Activated T-cell treated with anti-CD3 and anti-CD28 coated beads, Interleukin-2, amount 50 U/mL, for 4 hours (primary cell): ENCODE measurements at regions not wholly inside any gene's neighbourhood (a gene's known extent, or its start where the extent isn't known, plus 50 kb on each side); places are given as distances from the start of the nearest gene placed in this dataset.

Experiments
- ATAC-seq, 2 donors: fragments of 200-7000 bp; cut with Tn5 transposase; one replicate each; pipeline ENCODE4 v1.10.0; 2021
- DNase-seq: peaks from one replicate; pipeline ENCODE4 v3.0.0-alpha.2; 2020
- H3K27me3 Mint-ChIP-seq: one replicate; pipeline ENCODE4 v1.8.0; 2021; ENCODE audit warnings: low read depth, mixed read lengths
- H3K36me3 Mint-ChIP-seq: one replicate; pipeline ENCODE4 v1.8.0; 2022; ENCODE audit warnings: mixed read lengths; ENCODE audit not compliant: insufficient read depth
- H3K4me1 Mint-ChIP-seq: one replicate; pipeline ENCODE4 v1.8.0; 2021; ENCODE audit warnings: low read depth, mixed read lengths
- H3K4me3 Mint-ChIP-seq: one replicate; pipeline ENCODE4 v1.8.0; 2021; ENCODE audit warnings: mild to moderate bottlenecking, moderate library complexity, mixed read lengths
- H3K9me3 Mint-ChIP-seq: one replicate; pipeline ENCODE4 v1.8.0; 2021; ENCODE audit warnings: mixed read lengths

DNA sequence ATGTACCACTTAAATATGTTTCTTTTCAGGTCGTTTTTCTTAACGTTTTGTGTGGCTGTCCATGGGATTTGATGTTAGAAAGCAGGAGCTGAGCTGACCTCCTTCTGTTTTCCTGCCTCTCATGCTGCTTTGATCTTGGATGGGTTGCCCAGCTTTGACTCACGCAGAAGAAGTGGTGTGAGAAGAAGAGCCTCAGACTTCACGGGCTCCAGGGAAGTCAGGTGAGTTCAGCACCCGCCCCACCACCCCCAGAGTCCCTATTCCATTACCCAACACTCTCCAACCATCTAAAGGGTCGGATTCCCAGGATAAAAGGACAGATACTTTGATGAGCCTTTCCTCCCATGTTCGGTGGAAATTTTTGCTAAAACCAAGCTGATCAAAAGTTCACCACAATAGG lies 373.4 kb downstream of the IRX2 start:
- no peak overlapping the region for H3K4me3 Mint-ChIP-seq
- H3K27me3 Mint-ChIP-seq = no peaks in the 10 kb centered on the region
- DNase-seq (no peak), ATAC-seq (no peak)
- H3K36me3 Mint-ChIP-seq = no peaks in the 10 kb centered on the region
- H3K9me3 Mint-ChIP-seq = peaks cover 4% of the 10 kb centered on the region
- no peaks in the 10 kb centered on the region for H3K4me1 Mint-ChIP-seq

DNA sequence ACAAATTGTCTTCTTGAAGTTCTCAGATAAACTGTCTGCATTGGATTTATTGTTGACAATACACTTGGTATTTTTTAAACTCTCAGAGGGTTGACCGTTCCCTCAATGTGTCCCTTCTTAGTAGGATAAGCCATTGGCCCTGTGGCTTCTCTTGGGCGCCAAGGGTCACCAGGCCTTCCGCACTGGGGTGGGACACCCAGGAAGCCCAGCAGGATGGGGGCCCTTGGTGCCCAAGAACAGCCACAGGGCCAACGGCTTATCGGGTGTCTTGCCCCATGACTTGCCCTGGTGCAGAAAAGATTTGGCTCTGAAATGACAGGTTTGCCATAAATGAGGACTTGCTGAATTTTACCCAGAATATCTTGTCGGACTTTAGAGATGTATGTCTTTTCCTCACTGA lies 375.0 kb downstream of the IRX2 start:
- DNase-seq = no peak
- ATAC-seq = no peak
- Mint-ChIP-seq H3K36me3 (no peaks in the 10 kb centered on the region), H3K4me1 (no peaks in the 10 kb centered on the region), H3K27me3 (no peaks in the 10 kb centered on the region), H3K4me3 (no peak overlapping the region), H3K9me3 (peaks cover 11% of the 10 kb centered on the region)

DNA sequence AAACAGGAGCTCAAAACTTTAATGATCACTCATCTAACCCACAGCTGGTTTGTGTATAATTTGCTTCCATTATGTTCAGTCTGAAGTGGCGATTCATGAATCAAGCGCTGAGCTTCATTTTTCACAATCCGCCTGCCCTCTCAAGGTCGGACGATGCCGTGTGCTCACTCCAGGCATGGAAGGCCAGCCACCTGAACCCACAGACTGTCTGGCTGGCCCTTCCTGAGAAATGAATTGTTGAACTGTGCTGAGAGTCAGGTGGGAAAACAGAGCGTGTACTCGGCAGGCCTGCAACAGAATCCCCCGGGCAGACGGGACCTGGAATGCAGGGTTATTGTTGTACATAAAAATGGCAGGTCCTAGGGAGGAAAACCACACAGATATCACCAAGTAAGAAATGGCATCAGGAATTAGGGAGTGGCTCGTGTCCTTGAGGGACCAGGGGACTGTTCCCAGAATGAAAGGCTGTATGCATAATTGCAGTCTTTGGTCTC lies 375.7 kb downstream of the IRX2 start:
- peaks cover 11% of the 10 kb centered on the region for H3K9me3 Mint-ChIP-seq

DNA sequence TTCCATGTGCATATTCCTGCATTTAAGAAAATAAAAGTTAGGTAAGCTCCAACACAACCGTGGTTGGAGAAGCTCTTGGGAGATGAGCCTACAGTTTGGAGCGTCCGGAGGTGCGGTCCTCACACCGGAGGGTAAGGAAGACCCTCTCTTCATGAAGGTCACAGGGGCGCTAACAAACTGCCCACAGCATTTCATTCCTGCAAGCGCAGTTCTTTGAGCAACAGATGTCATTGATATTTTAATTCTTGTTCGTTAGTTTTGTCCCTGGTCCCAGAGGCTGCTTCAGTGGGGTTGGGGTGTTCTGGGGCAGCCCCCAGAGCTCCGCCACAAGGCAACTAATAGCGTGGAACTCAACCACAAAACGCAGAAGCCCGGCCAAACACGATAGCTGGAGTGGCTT lies 376.2 kb downstream of the IRX2 start:
- no peaks in the 10 kb centered on the region for H3K4me1 Mint-ChIP-seq
- no peak for ATAC-seq
- no peak overlapping the region for H3K4me3 Mint-ChIP-seq
- DNase-seq = no peak
- peaks cover 11% of the 10 kb centered on the region for H3K9me3 Mint-ChIP-seq
- no peaks in the 10 kb centered on the region for H3K27me3 Mint-ChIP-seq
- H3K36me3 Mint-ChIP-seq = no peaks in the 10 kb centered on the region

More for the DNA sequence above, 375.7 kb downstream of the IRX2 start:
- DNase-seq (no peak), ATAC-seq (no peak)
- Mint-ChIP-seq H3K4me3 (no peak overlapping the region), H3K36me3 (no peaks in the 10 kb centered on the region), H3K27me3 (no peaks in the 10 kb centered on the region), H3K4me1 (no peaks in the 10 kb centered on the region)

DNA sequence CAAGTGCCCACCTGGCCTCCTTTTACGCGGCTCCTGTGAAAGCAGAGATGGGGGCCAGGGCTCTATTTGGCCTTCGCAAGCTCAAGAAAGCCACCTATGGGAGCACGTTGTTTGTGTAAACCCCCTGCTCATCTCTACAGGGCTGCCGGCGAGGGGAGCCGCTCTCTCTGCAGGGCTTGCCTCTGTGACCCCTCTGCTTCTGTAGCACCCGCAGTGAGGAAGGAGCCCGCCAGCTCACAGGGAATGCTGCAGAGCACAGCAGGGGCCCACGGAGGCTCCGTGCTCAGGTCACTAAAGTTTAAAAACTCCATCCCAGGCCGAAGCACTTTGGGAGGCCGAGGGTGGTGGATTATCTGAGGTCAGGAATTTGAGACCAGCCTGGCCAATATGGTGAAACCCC lies 376.8 kb downstream of the IRX2 start:
- ATAC-seq (no peak), DNase-seq (no peak)
- Mint-ChIP-seq H3K36me3 (no peaks in the 10 kb centered on the region), H3K27me3 (no peaks in the 10 kb centered on the region), H3K4me1 (no peaks in the 10 kb centered on the region), H3K9me3 (peaks cover 13% of the 10 kb centered on the region), H3K4me3 (no peak overlapping the region)

DNA sequence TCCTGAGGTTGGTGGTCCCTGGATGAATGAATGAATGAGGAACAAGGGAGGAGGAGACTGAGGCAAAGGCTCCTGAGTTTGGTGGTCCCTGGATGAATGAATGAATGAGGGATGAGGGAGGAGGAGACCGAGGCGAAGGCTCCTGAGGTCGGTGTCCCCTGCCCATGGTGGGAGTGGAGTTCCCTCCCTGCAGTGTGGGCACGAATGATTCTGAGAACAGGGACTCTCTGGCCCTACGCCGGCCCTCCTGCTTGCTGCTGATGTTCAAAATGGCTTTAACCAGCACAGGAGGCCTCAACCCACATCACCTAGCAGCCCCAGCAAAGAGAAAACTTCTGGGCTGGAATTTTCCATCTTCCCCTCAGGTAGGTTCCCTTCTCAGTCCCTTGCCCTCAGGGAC lies 377.8 kb downstream of the IRX2 start:
- Mint-ChIP-seq H3K4me3 (no peak overlapping the region), H3K9me3 (peaks cover 19% of the 10 kb centered on the region), H3K27me3 (no peaks in the 10 kb centered on the region), H3K36me3 (no peaks in the 10 kb centered on the region), H3K4me1 (no peaks in the 10 kb centered on the region)
- DNase-seq (no peak), ATAC-seq (no peak)

DNA sequence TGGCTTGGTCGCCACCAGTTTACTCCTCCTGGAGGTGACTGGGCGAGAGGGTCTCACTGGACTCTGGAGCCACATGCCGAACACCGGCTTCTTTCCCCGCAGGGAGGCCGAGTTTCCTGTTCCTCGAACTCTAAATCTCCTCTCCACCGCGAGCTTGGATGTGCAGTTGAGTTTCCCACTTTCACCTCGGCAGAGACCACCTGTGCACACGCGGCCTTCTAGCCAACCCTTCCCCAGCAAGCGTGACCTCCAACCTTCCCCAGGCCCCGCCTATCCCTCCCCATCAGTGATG lies 380.1 kb downstream of the IRX2 start:
- Mint-ChIP-seq H3K27me3 (no peaks in the 10 kb centered on the region), H3K4me1 (no peaks in the 10 kb centered on the region), H3K4me3 (no peak overlapping the region), H3K36me3 (no peaks in the 10 kb centered on the region), H3K9me3 (peaks cover 20% of the 10 kb centered on the region)
- ATAC-seq (no peak), DNase-seq (no peak)

DNA sequence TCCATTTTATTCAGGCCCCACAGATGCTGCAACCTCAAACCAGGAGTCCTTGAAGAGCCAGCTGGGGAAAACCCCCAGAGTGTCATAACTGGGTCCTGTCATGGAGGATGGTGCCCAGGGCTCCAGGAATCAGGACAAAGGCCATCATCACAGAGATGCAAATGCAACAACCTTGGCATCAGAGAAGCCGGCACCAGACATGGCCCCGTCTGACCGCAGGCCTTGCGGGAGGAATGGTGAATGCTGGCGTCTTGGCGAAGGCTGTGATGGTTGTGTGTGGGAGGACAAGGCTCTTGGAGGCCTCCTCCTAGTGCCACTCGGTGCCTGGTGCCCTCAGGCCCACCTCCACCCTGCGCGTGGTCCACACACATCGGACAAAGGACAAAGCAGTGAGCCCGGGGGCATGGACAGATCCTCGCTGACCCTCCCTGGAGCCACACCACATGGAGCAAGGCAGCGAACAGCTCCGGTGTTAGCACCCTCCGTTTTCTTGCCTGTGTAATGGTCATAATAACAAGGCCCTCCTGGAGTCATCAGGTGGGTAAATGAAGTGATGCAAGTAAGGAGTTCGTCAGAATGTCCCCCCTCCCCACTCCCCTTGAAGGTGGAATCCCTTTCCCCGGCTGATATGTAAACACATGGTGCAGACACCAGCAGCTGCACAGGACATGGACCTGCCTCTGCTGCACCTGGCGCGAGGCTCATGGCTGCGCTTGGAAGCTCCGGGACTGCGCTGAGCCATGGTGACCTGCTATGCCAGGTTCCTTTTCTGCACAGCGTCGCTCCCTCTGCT lies 380.7 kb downstream of the IRX2 start:
- ATAC-seq = no peak
- DNase-seq = no peak
- H3K27me3 Mint-ChIP-seq = no peaks in the 10 kb centered on the region
- no peaks in the 10 kb centered on the region for H3K36me3 Mint-ChIP-seq
- no peak overlapping the region for H3K4me3 Mint-ChIP-seq
- H3K9me3 Mint-ChIP-seq = peaks cover 20% of the 10 kb centered on the region
- no peaks in the 10 kb centered on the region for H3K4me1 Mint-ChIP-seq

DNA sequence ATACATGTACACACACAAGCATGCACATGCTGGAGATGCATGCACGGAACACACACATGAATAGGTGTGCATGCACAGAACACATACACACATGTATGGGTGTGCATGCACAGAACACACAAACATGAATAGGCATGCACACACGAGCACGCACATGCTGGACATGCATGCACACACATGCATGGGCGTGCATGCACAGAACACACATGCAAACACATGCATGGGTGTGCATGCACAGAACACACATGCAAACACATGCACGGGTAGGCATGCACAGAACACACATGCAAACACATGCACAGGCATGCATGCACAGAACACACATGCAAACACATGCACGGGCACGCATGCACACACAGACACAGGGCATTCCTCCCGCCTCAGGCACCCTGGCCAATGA lies 382.3 kb downstream of the IRX2 start:
- ATAC-seq (no peak), DNase-seq (no peak)
- no peaks in the 10 kb centered on the region for H3K36me3 Mint-ChIP-seq
- H3K4me1 Mint-ChIP-seq = no peaks in the 10 kb centered on the region
- no peak overlapping the region for H3K4me3 Mint-ChIP-seq
- H3K9me3 Mint-ChIP-seq = peaks cover 23% of the 10 kb centered on the region
- no peaks in the 10 kb centered on the region for H3K27me3 Mint-ChIP-seq

DNA sequence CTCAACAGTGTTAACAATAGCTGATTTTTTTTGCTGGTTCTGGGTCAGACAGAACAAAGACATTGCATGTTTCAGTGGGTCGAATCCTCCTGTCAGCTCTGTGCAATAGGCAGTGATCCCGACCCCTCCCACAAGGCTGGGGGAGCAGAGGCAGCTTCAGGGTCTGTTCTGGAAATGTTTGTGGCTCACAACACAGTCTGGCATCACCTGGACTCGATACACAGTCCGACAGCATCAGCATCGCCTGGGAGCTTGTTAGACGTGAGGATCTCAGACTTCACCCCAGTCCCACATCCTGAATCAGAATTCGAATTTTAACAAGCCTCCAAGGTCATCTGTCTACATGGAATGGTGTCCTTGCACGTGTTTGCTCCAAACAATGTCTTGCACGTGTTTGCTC lies 384.7 kb downstream of the IRX2 start:
- ATAC-seq (no peak), DNase-seq (no peak)
- no peaks in the 10 kb centered on the region for H3K36me3 Mint-ChIP-seq
- H3K27me3 Mint-ChIP-seq = peaks cover 4% of the 10 kb centered on the region
- peaks cover 20% of the 10 kb centered on the region for H3K9me3 Mint-ChIP-seq
- H3K4me3 Mint-ChIP-seq = no peak overlapping the region
- no peaks in the 10 kb centered on the region for H3K4me1 Mint-ChIP-seq

DNA sequence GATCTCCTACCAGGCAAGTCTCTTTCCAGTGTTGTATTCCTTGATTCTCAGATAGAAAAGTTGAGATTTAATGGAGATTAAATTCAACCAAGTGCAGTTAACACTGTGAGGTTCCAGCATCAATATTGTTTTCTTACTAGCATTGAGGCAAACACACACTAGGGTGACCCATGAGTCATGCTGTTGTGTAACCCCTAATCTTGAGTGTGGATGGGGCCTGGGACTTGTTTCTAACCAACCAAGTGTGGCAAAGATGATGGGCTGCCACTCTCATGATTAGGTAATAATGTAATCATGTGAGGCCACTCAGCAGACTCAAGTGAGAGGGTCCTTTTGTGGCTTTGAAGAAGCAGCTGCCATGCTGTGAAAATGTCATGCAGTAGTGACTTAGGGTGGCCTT lies 394.2 kb downstream of the IRX2 start:
- Mint-ChIP-seq H3K27me3 (no peaks in the 10 kb centered on the region), H3K9me3 (no peaks in the 10 kb centered on the region), H3K4me3 (no peak overlapping the region), H3K4me1 (no peaks in the 10 kb centered on the region), H3K36me3 (no peaks in the 10 kb centered on the region)
- DNase-seq (no peak), ATAC-seq (no peak)

DNA sequence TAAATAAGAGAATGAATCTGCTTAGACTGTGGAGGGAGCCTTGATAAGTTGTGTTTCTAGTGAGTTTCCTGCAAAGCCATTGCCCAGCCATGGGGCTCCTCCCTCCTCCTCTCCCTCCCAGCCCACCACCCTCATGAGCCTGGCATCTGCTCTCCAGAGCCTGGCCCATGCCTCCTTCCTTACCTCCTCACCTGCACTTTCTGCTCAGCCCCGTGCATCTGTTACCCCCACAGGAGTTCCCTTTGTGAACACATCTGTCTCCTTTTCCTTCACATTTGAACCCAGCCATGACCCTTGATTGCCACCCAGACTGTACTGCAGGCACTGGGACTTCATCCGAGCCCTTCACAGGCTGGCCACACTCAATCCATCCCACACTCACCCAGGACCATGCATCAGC lies 395.6 kb downstream of the IRX2 start:
- no peaks in the 10 kb centered on the region for H3K27me3 Mint-ChIP-seq
- no peak overlapping the region for H3K4me3 Mint-ChIP-seq
- no peak for DNase-seq
- H3K36me3 Mint-ChIP-seq = no peaks in the 10 kb centered on the region
- H3K9me3 Mint-ChIP-seq = peaks cover 3% of the 10 kb centered on the region
- ATAC-seq = no peak
- H3K4me1 Mint-ChIP-seq = no peaks in the 10 kb centered on the region

DNA sequence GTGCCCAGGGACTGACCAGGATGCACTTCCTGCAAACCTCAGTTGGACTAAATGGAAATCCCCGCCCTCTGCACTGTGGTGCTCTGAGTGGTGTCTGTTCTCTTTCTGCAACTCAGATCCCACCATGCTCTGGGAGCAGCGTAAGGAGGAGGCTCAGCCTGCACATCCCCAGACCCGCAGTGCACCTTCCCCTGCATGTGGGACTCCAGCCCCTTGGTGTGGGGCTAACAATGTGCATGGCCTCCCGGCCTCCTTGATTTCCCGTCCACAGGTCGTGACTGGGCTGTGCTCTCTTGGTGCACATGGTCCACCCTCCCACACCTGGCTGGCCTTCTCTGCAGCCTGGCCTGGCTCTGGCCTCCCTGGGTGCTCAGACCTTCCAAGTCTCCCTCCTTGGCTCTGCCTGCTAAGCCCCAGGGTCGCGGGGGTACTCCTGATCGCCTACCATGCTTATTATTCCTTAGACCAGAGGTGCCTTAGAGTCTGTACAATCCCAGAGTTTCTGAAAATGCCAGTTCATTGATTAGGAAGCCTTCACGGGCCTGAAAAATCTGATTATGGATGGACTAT lies 397.5 kb downstream of the IRX2 start:
- H3K4me1 Mint-ChIP-seq = no peaks in the 10 kb centered on the region

DNA sequence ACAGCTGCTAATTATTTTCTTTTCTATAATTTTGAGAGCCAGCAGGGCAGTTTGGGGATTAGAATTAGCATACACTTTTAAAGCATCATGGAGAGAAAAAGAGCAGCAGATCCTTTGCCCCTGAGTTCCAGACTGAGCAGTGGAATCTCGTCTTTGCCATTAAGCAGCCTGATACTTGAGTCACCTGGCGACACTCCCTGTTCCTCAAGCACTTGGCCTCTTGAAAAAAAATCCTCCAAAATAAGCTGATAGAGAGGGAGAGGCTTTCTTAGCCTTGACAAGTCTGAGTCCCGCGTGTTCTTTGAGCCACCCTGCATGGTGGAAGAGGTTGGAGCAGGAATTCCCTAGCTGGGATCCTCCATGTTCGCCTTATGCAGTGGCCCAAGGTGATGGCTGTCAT lies 398.3 kb downstream of the IRX2 start:
- Mint-ChIP-seq H3K36me3 (no peaks in the 10 kb centered on the region), H3K9me3 (peaks cover 7% of the 10 kb centered on the region), H3K4me3 (no peak overlapping the region), H3K4me1 (no peaks in the 10 kb centered on the region), H3K27me3 (no peaks in the 10 kb centered on the region)
- DNase-seq = no peak
- ATAC-seq = no peak

More for the DNA sequence above, 397.5 kb downstream of the IRX2 start:
- ATAC-seq (no peak), DNase-seq (no peak)
- H3K36me3 Mint-ChIP-seq = no peaks in the 10 kb centered on the region
- H3K27me3 Mint-ChIP-seq = no peaks in the 10 kb centered on the region
- H3K9me3 Mint-ChIP-seq = peaks cover 3% of the 10 kb centered on the region
- H3K4me3 Mint-ChIP-seq = no peak overlapping the region

DNA sequence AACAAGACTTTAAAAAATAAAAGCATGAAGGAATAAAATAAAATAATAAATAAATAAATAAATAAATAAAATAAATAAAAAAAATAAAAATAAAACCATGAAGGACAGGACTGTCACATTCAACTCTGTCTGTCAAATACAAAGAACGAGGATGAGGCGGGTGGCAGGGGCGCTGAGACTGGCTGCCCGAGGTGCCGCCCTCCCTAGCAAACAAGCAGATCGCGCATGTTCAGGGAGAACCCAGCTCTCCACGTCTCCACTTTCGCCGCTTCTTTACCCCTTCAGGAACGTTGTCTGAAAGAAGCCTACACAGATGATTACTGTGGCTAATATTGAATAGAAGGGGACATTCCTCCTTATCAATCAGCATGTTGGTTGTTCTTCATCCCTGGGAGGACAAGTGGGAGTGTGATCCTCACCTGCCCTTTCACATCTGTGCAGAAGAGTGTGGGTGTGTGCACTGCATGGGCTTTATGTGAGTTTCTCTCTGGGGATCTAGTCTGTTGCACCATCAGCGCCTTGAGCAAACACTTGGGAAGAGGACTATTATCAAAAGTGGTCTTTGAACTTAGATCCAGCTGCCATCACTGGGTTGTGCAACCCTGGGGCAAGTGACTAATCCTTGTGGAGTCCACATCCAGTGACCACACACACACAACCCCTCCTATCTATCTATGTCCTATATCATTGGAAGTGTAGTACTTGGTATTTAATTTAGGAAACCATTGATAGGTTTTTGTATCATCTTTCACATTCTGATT lies 399.2 kb downstream of the IRX2 start:
- H3K36me3 Mint-ChIP-seq = no peaks in the 10 kb centered on the region
- peaks cover 8% of the 10 kb centered on the region for H3K9me3 Mint-ChIP-seq
- ATAC-seq = no peak

More for the DNA sequence above, 399.2 kb downstream of the IRX2 start:
- Mint-ChIP-seq H3K27me3 (no peaks in the 10 kb centered on the region), H3K4me1 (no peaks in the 10 kb centered on the region), H3K4me3 (no peak overlapping the region)
- DNase-seq = no peak
